Neural cell (in vitro differentiated cells): ENCODE measurements at regions not wholly inside any gene's neighbourhood (a gene's known extent, or its start where the extent isn't known, plus 50 kb on each side); places are given as distances from the start of the nearest gene placed in this dataset.

Source experiments
- H2AFZ ChIP-seq: fragments of 200-600, 300-800 bp; sonication (generic), shearing (Covaris generic); 2 replicates; pipeline ENCODE4 v1.6.0; 2014; ENCODE audit warnings: low read depth, mild to moderate bottlenecking, antibody characterized with exemption, low read length, moderate library complexity
- H3F3A ChIP-seq: fragments of 200-600 bp; shearing (Covaris generic); 2 replicates; pipeline ENCODE4 v1.6.1; 2016; ENCODE audit warnings: mild to moderate bottlenecking, moderate library complexity, mixed read lengths, antibody characterized with exemption, low read length; ENCODE audit not compliant: insufficient read depth, poor library complexity, severe bottlenecking
- H3K27ac ChIP-seq: fragments of 200-600, 300-800 bp; sonication (generic), shearing (Covaris generic); 2 replicates; pipeline ENCODE4 v1.5.1; 2014; ENCODE audit warnings: mild to moderate bottlenecking, low read length, moderate library complexity
- H3K27me3 ChIP-seq: fragments of 300-800, 200-600 bp; sonication (generic), shearing (Covaris generic); 2 replicates; pipeline ENCODE4 v1.6.0; 2014; ENCODE audit warnings: mild to moderate bottlenecking, low read depth, low read length, moderate library complexity; ENCODE audit not compliant: insufficient read depth
- H3K36me3 ChIP-seq: fragments of 300-800, 200-600 bp; sonication (generic), shearing (Covaris generic); 2 replicates; pipeline ENCODE4 v1.5.1; 2014; ENCODE audit warnings: mild to moderate bottlenecking, antibody characterized with exemption, low read length, moderate library complexity; ENCODE audit not compliant: insufficient read depth
- H3K4me2 ChIP-seq: fragments of 300-800, 200-600 bp; sonication (generic), shearing (Covaris generic); 2 replicates; pipeline ENCODE4 v1.6.0; 2014; ENCODE audit warnings: mild to moderate bottlenecking, low read length
- H3K4me3 ChIP-seq: fragments of 300-800, 200-600 bp; sonication (generic), shearing (Covaris generic); 2 replicates; pipeline ENCODE4 v1.5.1; 2014; ENCODE audit warnings: mild to moderate bottlenecking, low read length, moderate library complexity
- H3K79me2 ChIP-seq: fragments of 200-600 bp; shearing (Covaris generic); replicated peaks from 2 replicates; pipeline ENCODE4 v1.6.0; 2014; ENCODE audit warnings: mild to moderate bottlenecking, low read length, moderate library complexity; ENCODE audit not compliant: insufficient read depth
- H3K9ac ChIP-seq: fragments of 300-800, 200-600 bp; sonication (generic), shearing (Covaris generic); 2 replicates; pipeline ENCODE4 v1.6.1; 2016; ENCODE audit warnings: mild to moderate bottlenecking, low read length, mixed read lengths
- H3K9me2 ChIP-seq: fragments of 200-600 bp; shearing (Covaris generic); 2 replicates; pipeline ENCODE4 v1.6.1; 2016; ENCODE audit warnings: mild to moderate bottlenecking, low read length, mixed read lengths; ENCODE audit not compliant: insufficient read depth
- H3K9me3 ChIP-seq: fragments of 200-600, 300-800 bp; sonication (generic), shearing (Covaris generic); 2 replicates; pipeline ENCODE4 v1.6.1; 2016; ENCODE audit warnings: mild to moderate bottlenecking, mixed run types, low read length, moderate library complexity, mixed read lengths
- H4K20me1 ChIP-seq: fragments of 200-600 bp; shearing (Covaris generic); 2 replicates; pipeline ENCODE4 v1.6.1; 2016; ENCODE audit warnings: mild to moderate bottlenecking, mixed run types; ENCODE audit not compliant: insufficient read depth
- CTCF ChIP-seq: fragments of 450-650 bp; IDR thresholded peaks from 2 replicates; pipeline ENCODE4 v1.5.1; 2014; ENCODE audit warnings: antibody characterized with exemption, mild to moderate bottlenecking, moderate library complexity; ENCODE audit not compliant: poor library complexity, severe bottlenecking
- EP300 ChIP-seq: fragments of 450-650 bp; conservative IDR thresholded peaks from 2 replicates; pipeline ENCODE4 v1.6.1; 2014; ENCODE audit warnings: antibody characterized with exemption, mild to moderate bottlenecking, moderate library complexity; ENCODE audit not compliant: poor library complexity, severe bottlenecking
- EZH2 ChIP-seq: fragments of 200-600, 300-800 bp; shearing (Covaris generic), sonication (generic); IDR thresholded peaks from 2 replicates; pipeline ENCODE4 v1.6.1; 2014; ENCODE audit warnings: antibody characterized with exemption, low read length, borderline replicate concordance, mild to moderate bottlenecking; ENCODE audit not compliant: insufficient read depth, poor library complexity, severe bottlenecking
- MXI1 ChIP-seq: fragments of 450-650 bp; conservative IDR thresholded peaks from 2 replicates; pipeline ENCODE4 v1.6.1; 2014; ENCODE audit warnings: antibody characterized with exemption, mild to moderate bottlenecking; ENCODE audit not compliant: poor library complexity, severe bottlenecking
- POLR2AphosphoS5 ChIP-seq: IDR thresholded peaks from 2 replicates; pipeline ENCODE4 v1.6.1; 2012
- RAD21 ChIP-seq: fragments of 450-650 bp; conservative IDR thresholded peaks from 2 replicates; pipeline ENCODE4 v1.6.1; 2014; ENCODE audit warnings: antibody characterized with exemption, mild to moderate bottlenecking, moderate library complexity
- REST ChIP-seq: IDR thresholded peaks from 2 replicates; pipeline ENCODE4 v1.6.1; 2012; ENCODE audit warnings: borderline replicate concordance
- SMC3 ChIP-seq: fragments of 450-650 bp; conservative IDR thresholded peaks from 2 replicates; pipeline ENCODE4 v1.6.1; 2014; ENCODE audit warnings: antibody characterized with exemption, mild to moderate bottlenecking, moderate library complexity; ENCODE audit not compliant: poor library complexity
- TAF1 ChIP-seq: IDR thresholded peaks from 2 replicates; pipeline ENCODE4 v1.6.1; 2012; ENCODE audit warnings: low read depth

GRCh38 chr9:2560180-2560579, 61.4 kb upstream of the VLDLR start:
- Histone ChIP-seq H3K9ac (no peak overlapping the region), H3K9me2 (no peaks in the 10 kb centered on the region), H3K36me3 (no peaks in the 10 kb centered on the region), H3K27ac (no peak overlapping the region), H2AFZ (no peak overlapping the region), H3K9me3 (no peaks in the 10 kb centered on the region), H3K27me3 (no peaks in the 10 kb centered on the region), H3K4me3 (no peak overlapping the region), H3F3A (no peaks in the 10 kb centered on the region), H4K20me1 (no peaks in the 10 kb centered on the region), H3K79me2 (no peaks in the 10 kb centered on the region), H3K4me2 (no peak overlapping the region)
- TF ChIP-seq EP300 = no peak
- TF ChIP-seq EZH2 = no peak
- TF ChIP-seq MXI1 = no peak
- TF ChIP-seq POLR2AphosphoS5 = no peak
- TF ChIP-seq SMC3 = no peak
- no peak for TF ChIP-seq REST
- TF ChIP-seq RAD21 = no peak
- TF ChIP-seq CTCF = no peak
- TF ChIP-seq TAF1 = no peak

DNA sequence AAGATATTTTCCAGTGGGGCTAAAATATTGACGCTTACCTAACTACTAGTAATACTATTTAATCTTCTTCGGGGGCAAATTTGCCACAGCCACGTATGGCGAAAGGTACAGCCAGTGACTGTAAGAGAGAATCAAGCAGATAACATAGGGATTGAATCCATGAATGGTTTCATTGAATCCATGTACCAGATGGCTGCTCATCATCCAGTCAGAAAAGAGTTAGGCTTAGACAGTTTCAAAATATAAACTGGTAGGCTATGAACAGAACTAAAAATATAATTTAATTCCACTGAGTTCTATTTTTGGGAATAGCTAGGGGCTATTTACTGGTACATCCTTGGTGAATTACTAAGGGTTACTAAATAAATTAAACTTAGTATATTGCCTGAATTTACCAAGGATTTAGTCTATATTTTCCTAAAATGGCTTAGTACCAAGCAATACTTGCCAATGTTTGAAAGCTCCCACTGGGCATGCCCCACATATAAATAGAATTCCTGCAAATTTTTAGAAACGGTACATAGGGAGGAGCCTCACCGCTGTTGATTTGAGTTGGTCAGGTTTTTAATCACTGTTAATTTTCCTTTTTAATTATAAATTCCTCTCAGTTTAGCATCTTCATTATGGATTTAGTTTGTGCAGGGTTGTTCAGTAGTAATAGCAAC, 55.8 kb upstream of the VLDLR start:
- no peaks in the 10 kb centered on the region for H3K9me3 ChIP-seq
- H4K20me1 ChIP-seq = no peaks in the 10 kb centered on the region
- H3K27ac ChIP-seq = no peak overlapping the region
- H2AFZ ChIP-seq = no peak overlapping the region
- no peaks in the 10 kb centered on the region for H3K79me2 ChIP-seq
- H3K9me2 ChIP-seq = no peaks in the 10 kb centered on the region
- TF ChIP-seq EP300 (no peak), MXI1 (no peak), TAF1 (no peak), RAD21 (no peak), REST (no peak), SMC3 (no peak), POLR2AphosphoS5 (no peak)
- no peaks in the 10 kb centered on the region for H3K36me3 ChIP-seq
- H3K4me3 ChIP-seq = no peak overlapping the region
- no peak overlapping the region for H3K9ac ChIP-seq
- no peak overlapping the region for H3K4me2 ChIP-seq
- no peaks in the 10 kb centered on the region for H3F3A ChIP-seq
- H3K27me3 ChIP-seq = no peaks in the 10 kb centered on the region
